ENCODE measurements at regions not wholly inside any gene's neighbourhood (a gene's known extent, or its start where the extent isn't known, plus 50 kb on each side); places are given as distances from the start of the nearest gene placed in this dataset.
"Not testable (repeated sequence)": the region's sequence is repeated elsewhere in the genome, so short reads cannot be mapped to it uniquely, and the experiment has no call there.

- DNase-seq, result no peak
These were observed 361.5 kb downstream of the RFC3 start for GRCh38 chr13:34179481-34179880.

GRCh38 chr13:34179927-34180326 lies 362.0 kb downstream of the RFC3 start:
- DNase-seq, result no peak

GRCh38 chr13:34181256-34181655 lies 363.3 kb downstream of the RFC3 start:
- not testable (repeated sequence) for DNase-seq

- DNase-seq, result no peak
These were observed 372.0 kb downstream of the RFC3 start for GRCh38 chr13:34189946-34190345.

GRCh38 chr13:34201050-34201913 lies 383.3 kb downstream of the RFC3 start:
- DNase-seq, result no peak

GRCh38 chr13:34207334-34207733 lies 389.4 kb downstream of the RFC3 start:
- no peak for DNase-seq

- DNase-seq, result no peak
These were observed 389.9 kb downstream of the RFC3 start for GRCh38 chr13:34207872-34208271.

GRCh38 chr13:34208336-34208735 lies 390.4 kb downstream of the RFC3 start:
- DNase-seq, result no peak

GRCh38 chr13:34210341-34210740 lies 392.4 kb downstream of the RFC3 start:
- no peak for DNase-seq

- DNase-seq, result no peak
These were observed 396.7 kb downstream of the RFC3 start for GRCh38 chr13:34214686-34215085.

- DNase-seq, result no peak
These were observed 398.3 kb downstream of the RFC3 start for GRCh38 chr13:34216256-34216655.

- no peak for DNase-seq
These were observed 399.5 kb downstream of the RFC3 start for GRCh38 chr13:34217343-34218025.

GRCh38 chr13:34223984-34224383 lies 406.0 kb downstream of the RFC3 start:
- DNase-seq, result no peak

- no peak for DNase-seq
These were observed 406.9 kb downstream of the RFC3 start for GRCh38 chr13:34224877-34225276.

GRCh38 chr13:34230271-34230670 lies 412.3 kb downstream of the RFC3 start:
- no peak for DNase-seq

GRCh38 chr13:34241332-34241731 lies 423.4 kb downstream of the RFC3 start:
- DNase-seq, result no peak

- DNase-seq, result no peak
These were observed 425.5 kb downstream of the RFC3 start for GRCh38 chr13:34243403-34243802.

GRCh38 chr13:34246511-34246910 lies 428.6 kb downstream of the RFC3 start:
- DNase-seq, result no peak

- DNase-seq, result no peak
These were observed 429.6 kb downstream of the RFC3 start for GRCh38 chr13:34247596-34247995.

GRCh38 chr13:34249546-34250039 lies 431.6 kb downstream of the RFC3 start:
- no peak for DNase-seq

GRCh38 chr13:34250151-34250670 lies 432.3 kb downstream of the RFC3 start:
- DNase-seq, result no peak

GRCh38 chr13:34254366-34254765 lies 436.4 kb downstream of the RFC3 start:
- DNase-seq, result no peak

- DNase-seq, result no peak
These were observed 437.8 kb downstream of the RFC3 start for GRCh38 chr13:34255711-34256110.

GRCh38 chr13:34256236-34256635 lies 438.3 kb downstream of the RFC3 start:
- no peak for DNase-seq
